Keratinocyte (primary cell): ENCODE measurements at regions not wholly inside any gene's neighbourhood (a gene's known extent, or its start where the extent isn't known, plus 50 kb on each side); places are given as distances from the start of the nearest gene placed in this dataset.

Source experiments
- DNase-seq: peaks from one replicate; pipeline ENCODE4 v3.0.0-alpha.2; 2011; ENCODE audit warnings: low read depth, missing footprints, low spot score
- FAIRE-seq: peaks from 2 replicates; lab custom pipeline; 2011; peaks lifted over from hg19 to GRCh38; lab: Jason Lieb, UNC
- H2AFZ ChIP-seq: 2 replicates; pipeline ENCODE4 v1.6.0; 2012; ENCODE audit warnings: low read length, control low read depth, inconsistent platforms; ENCODE audit not compliant: control insufficient read depth
- H3K27ac ChIP-seq: 2 replicates; pipeline ENCODE4 v1.5.1; 2011; ENCODE audit warnings: low read length; ENCODE audit not compliant: control insufficient read depth, insufficient read depth
- H3K27me3 ChIP-seq: 3 replicates; pipeline ENCODE4 v1.6.0; 2011; ENCODE audit warnings: low read length; ENCODE audit not compliant: control insufficient read depth, insufficient read depth; ENCODE audit errors: extremely low read depth
- H3K36me3 ChIP-seq, 2 experiments: 2 replicates in 1 of 2; 3 replicates in 1 of 2; pipeline ENCODE4 v1.5.1; 2011; ENCODE audit warnings: low read length in 2 of 2, mild to moderate bottlenecking in 1 of 2; ENCODE audit not compliant: control insufficient read depth in 2 of 2, insufficient read depth in 2 of 2; ENCODE audit errors: extremely low read depth in 1 of 2
- H3K4me1 ChIP-seq: 3 replicates; pipeline ENCODE4 v1.5.1; 2011; ENCODE audit warnings: low read length; ENCODE audit not compliant: control insufficient read depth, insufficient read depth; ENCODE audit errors: extremely low read depth
- H3K4me2 ChIP-seq: 3 replicates; pipeline ENCODE4 v1.6.0; 2011; ENCODE audit warnings: low read depth, low read length; ENCODE audit not compliant: control insufficient read depth, insufficient read depth; ENCODE audit errors: extremely low read depth
- H3K4me3 ChIP-seq, 3 experiments: fragments of 200-600 bp in 1 of 3; sonication (generic) in 1 of 3; 2 replicates in 2 of 3; 3 replicates in 1 of 3; pipeline ENCODE4 v1.5.1; 2011 to 2016; ENCODE audit warnings: low read length in 3 of 3, mild to moderate bottlenecking in 3 of 3, control low read depth in 2 of 3, inconsistent platforms in 1 of 3, low read depth in 1 of 3, mixed read lengths in 1 of 3, mixed run types in 1 of 3, moderate library complexity in 1 of 3; ENCODE audit not compliant: control insufficient read depth in 2 of 3, insufficient read depth in 2 of 3; ENCODE audit errors: extremely low read depth in 1 of 3
- H3K79me2 ChIP-seq: 2 replicates; pipeline ENCODE4 v1.6.0; 2012; ENCODE audit warnings: low read length; ENCODE audit not compliant: control insufficient read depth, insufficient read depth
- H3K9ac ChIP-seq: 3 replicates; pipeline ENCODE4 v1.6.0; 2011; ENCODE audit warnings: low read length; ENCODE audit not compliant: control insufficient read depth, insufficient read depth; ENCODE audit errors: extremely low read depth
- H3K9me1 ChIP-seq: 3 replicates; pipeline ENCODE4 v1.6.0; 2011; ENCODE audit warnings: low read length; ENCODE audit not compliant: control insufficient read depth, insufficient read depth; ENCODE audit errors: extremely low read depth
- H3K9me3 ChIP-seq: 2 replicates; pipeline ENCODE4 v1.5.1; 2012; ENCODE audit warnings: low read depth, low read length; ENCODE audit not compliant: control insufficient read depth
- H4K20me1 ChIP-seq: 3 replicates; pipeline ENCODE4 v1.6.0; 2011; ENCODE audit warnings: low read length; ENCODE audit not compliant: control insufficient read depth, insufficient read depth; ENCODE audit errors: extremely low read depth
- EZH2 ChIP-seq: IDR thresholded peaks from one replicate; pipeline ENCODE4 v1.6.1; 2012; ENCODE audit warnings: inconsistent platforms, mild to moderate bottlenecking, low read length, moderate library complexity
- dilution Hi-C: fragments of 300-500 bp; cut with MboI; formaldehyde crosslinking; loops from one replicate; pipeline ENCODE4 v1.7.0; 2020; ENCODE audit warnings: low sequenced_read_pairs; ENCODE audit not compliant: extremely low pct_ligation_motif_present
- TF ChIP-seq, protein P1 (sequence below), 3 experiments: IDR thresholded peaks in 1 of 3; conservative IDR thresholded peaks in 1 of 3; optimal IDR thresholded peaks in 1 of 3; 2 replicates in 2 of 3; 3 replicates in 1 of 3; pipeline versions ENCODE3 to v1.5.1; 2011; ENCODE audit warnings: low read length in 3 of 3, mild to moderate bottlenecking in 3 of 3, moderate library complexity in 2 of 3, control low read depth in 1 of 3, inconsistent platforms in 1 of 3; ENCODE audit not compliant: insufficient read depth in 2 of 3; ENCODE audit errors: extremely low read depth in 1 of 3

DNA sequence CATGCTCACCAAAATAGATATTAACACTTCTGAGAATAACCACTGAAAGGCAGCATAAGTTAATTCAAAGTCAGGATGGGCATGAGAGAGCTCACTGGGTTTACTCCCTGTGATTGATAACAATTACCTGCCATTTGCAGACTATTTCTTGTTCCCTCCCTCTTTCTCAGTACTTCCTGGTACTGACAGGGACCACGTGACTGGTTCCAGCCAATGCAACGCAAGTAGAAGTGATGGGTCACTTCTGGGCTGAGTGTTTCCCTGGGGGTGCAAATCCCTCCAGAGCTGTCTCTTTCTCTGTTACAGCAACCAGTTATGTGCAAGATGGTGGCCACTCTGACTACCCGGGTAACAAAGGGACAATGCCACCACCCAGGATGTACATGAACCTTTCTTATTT is 118.8 kb downstream of the EFNB2 start:
- H3K4me3 ChIP-seq: no peak overlapping the region
- FAIRE-seq (peak; percentile 29), DNase-seq (no peak)
- TF ChIP-seq, protein P1, sequence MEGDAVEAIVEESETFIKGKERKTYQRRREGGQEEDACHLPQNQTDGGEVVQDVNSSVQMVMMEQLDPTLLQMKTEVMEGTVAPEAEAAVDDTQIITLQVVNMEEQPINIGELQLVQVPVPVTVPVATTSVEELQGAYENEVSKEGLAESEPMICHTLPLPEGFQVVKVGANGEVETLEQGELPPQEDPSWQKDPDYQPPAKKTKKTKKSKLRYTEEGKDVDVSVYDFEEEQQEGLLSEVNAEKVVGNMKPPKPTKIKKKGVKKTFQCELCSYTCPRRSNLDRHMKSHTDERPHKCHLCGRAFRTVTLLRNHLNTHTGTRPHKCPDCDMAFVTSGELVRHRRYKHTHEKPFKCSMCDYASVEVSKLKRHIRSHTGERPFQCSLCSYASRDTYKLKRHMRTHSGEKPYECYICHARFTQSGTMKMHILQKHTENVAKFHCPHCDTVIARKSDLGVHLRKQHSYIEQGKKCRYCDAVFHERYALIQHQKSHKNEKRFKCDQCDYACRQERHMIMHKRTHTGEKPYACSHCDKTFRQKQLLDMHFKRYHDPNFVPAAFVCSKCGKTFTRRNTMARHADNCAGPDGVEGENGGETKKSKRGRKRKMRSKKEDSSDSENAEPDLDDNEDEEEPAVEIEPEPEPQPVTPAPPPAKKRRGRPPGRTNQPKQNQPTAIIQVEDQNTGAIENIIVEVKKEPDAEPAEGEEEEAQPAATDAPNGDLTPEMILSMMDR (optimal IDR thresholded peaks at IDR 0.05 in 1 of 3, IDR thresholded peaks at IDR 0.05 in 1 of 3, conservative IDR thresholded peaks at IDR 0.05 in 1 of 3; ENCODE audit: extremely low read depth in 1 of 3, insufficient read depth in 2 of 3, low read length in 3 of 3): no peak
- no peak for TF ChIP-seq EZH2
- no peak overlapping the region for H3K9ac ChIP-seq
- no peaks in the 10 kb centered on the region for H4K20me1 ChIP-seq
- no peaks in the 10 kb centered on the region for H3K9me1 ChIP-seq
- no peaks in the 10 kb centered on the region for H3K36me3 ChIP-seq
- dilution Hi-C loops: no loop called here
- no peak overlapping the region for H3K27ac ChIP-seq
- H3K27me3 ChIP-seq: no peaks in the 10 kb centered on the region
- H2AFZ ChIP-seq: no peak overlapping the region
- no peaks in the 10 kb centered on the region for H3K79me2 ChIP-seq
- no peak overlapping the region for H3K4me2 ChIP-seq
- H3K4me1 ChIP-seq: no peaks in the 10 kb centered on the region
- H3K9me3 ChIP-seq: no peaks in the 10 kb centered on the region

DNA sequence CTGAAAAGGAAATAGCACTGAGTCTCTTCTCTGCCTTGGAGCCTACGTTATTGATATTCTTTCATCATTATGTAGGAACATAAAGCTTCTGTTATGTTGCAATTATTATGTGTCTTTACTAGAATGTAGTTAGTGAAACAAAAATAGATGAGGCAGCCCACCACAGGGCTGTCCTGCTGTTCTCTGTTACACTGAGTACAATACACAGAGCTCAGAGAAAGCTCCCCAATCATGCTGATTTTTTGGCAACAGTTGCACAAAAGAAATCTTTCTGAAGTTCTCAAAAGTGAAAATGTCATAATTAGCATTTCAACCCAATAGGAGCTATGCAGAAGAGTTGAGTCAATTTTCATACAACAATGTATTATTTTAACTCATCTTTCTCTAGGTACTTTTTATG is 119.5 kb downstream of the EFNB2 start:
- Histone ChIP-seq H3K4me1 (no peaks in the 10 kb centered on the region), H3K9me1 (no peaks in the 10 kb centered on the region), H3K9me3 (no peaks in the 10 kb centered on the region), H3K9ac (no peak overlapping the region), H3K27ac (no peak overlapping the region), H3K4me3 (no peak overlapping the region), H3K27me3 (no peaks in the 10 kb centered on the region), H3K36me3 (no peaks in the 10 kb centered on the region), H3K4me2 (no peak overlapping the region), H2AFZ (no peak overlapping the region), H3K79me2 (no peaks in the 10 kb centered on the region), H4K20me1 (no peaks in the 10 kb centered on the region)
- DNase-seq (no peak), FAIRE-seq (no peak)
- TF ChIP-seq, protein P1 (optimal IDR thresholded peaks at IDR 0.05 in 1 of 3, IDR thresholded peaks at IDR 0.05 in 1 of 3, conservative IDR thresholded peaks at IDR 0.05 in 1 of 3; ENCODE audit: extremely low read depth in 1 of 3, insufficient read depth in 2 of 3, low read length in 3 of 3): no peak
- no peak for TF ChIP-seq EZH2
- dilution Hi-C loops: no loop called here
